GM23338 (cell line): ENCODE measurements at regions not wholly inside any gene's neighbourhood (a gene's known extent, or its start where the extent isn't known, plus 50 kb on each side); places are given as distances from the start of the nearest gene placed in this dataset.

Source experiments
- CREB1 ChIP-seq: fragments of 250-450 bp; sonication (Bioruptor Pico); IDR thresholded peaks from 2 replicates; pipeline ENCODE4 v1.5.0; 2020; ENCODE audit warnings: low read depth, mild to moderate bottlenecking, moderate library complexity
- EZH2 ChIP-seq: fragments of 200-600 bp; sonication (generic); IDR thresholded peaks from one replicate; pipeline ENCODE4 v1.8.0; 2017; ENCODE audit warnings: antibody characterized with exemption, mild to moderate bottlenecking, low read depth; ENCODE audit not compliant: unreplicated experiment
- EZH2phosphoT487 ChIP-seq: fragments of 200-600 bp; sonication (generic); IDR thresholded peaks from one replicate; pipeline ENCODE4 v1.8.1; 2018; ENCODE audit warnings: antibody characterized with exemption; ENCODE audit not compliant: unreplicated experiment
- JUNB ChIP-seq: IDR thresholded peaks from one replicate; pipeline ENCODE4 v1.6.1; 2016; ENCODE audit warnings: antibody characterized with exemption; ENCODE audit not compliant: unreplicated experiment
- NANOG ChIP-seq: IDR thresholded peaks from 2 replicates; pipeline ENCODE4 v1.6.1; 2016; ENCODE audit warnings: antibody characterized with exemption, borderline replicate concordance
- POLR2AphosphoS5 ChIP-seq: IDR thresholded peaks from 2 replicates; pipeline ENCODE4 v1.6.1; 2016; ENCODE audit warnings: antibody characterized with exemption, low read depth
- STAT1 ChIP-seq: IDR thresholded peaks from one replicate; pipeline ENCODE4 v1.6.1; 2016; ENCODE audit warnings: antibody characterized with exemption; ENCODE audit not compliant: unreplicated experiment
- ZNF114 ChIP-seq: fragments of 250-450 bp; sonication (Bioruptor Pico); IDR thresholded peaks from 2 replicates; pipeline ENCODE4 v1.5.0; 2020; ENCODE audit warnings: mild to moderate bottlenecking, moderate library complexity
- ZNF331 ChIP-seq: fragments of 250-450 bp; sonication (Bioruptor Pico); IDR thresholded peaks from 2 replicates; pipeline ENCODE4 v1.5.0; 2020; ENCODE audit warnings: low read depth, mild to moderate bottlenecking, moderate library complexity
- TF ChIP-seq, protein P1 (sequence below): fragments of 250-450 bp; sonication (Bioruptor Pico); IDR thresholded peaks from 2 replicates; pipeline ENCODE4 v1.5.0; 2020; ENCODE audit warnings: mild to moderate bottlenecking, moderate library complexity
- TF ChIP-seq, protein P2 (sequence below): IDR thresholded peaks from 2 replicates; pipeline ENCODE4 v1.6.1; 2016; ENCODE audit warnings: antibody characterized with exemption

DNA sequence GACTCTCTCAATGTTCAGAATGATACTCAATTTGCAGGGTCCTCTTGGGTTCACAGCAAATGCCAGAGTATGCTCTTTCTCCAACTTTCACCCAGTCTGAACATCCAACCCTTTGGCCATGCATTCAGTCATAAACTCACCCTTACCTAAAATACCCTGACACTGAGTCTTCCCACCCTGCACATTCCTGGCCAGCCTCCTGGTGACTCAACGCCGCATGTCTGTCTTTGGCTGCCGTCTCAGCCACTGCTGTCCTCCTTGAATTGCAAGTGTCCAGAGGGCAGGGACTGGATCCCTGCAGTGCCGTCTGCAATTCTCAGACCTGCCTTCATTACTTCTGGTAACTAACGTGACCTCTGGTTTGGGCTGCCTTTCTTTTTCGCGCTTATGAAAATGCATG is 593.4 kb downstream of the QKI start (continued):
- TF ChIP-seq, protein P1, sequence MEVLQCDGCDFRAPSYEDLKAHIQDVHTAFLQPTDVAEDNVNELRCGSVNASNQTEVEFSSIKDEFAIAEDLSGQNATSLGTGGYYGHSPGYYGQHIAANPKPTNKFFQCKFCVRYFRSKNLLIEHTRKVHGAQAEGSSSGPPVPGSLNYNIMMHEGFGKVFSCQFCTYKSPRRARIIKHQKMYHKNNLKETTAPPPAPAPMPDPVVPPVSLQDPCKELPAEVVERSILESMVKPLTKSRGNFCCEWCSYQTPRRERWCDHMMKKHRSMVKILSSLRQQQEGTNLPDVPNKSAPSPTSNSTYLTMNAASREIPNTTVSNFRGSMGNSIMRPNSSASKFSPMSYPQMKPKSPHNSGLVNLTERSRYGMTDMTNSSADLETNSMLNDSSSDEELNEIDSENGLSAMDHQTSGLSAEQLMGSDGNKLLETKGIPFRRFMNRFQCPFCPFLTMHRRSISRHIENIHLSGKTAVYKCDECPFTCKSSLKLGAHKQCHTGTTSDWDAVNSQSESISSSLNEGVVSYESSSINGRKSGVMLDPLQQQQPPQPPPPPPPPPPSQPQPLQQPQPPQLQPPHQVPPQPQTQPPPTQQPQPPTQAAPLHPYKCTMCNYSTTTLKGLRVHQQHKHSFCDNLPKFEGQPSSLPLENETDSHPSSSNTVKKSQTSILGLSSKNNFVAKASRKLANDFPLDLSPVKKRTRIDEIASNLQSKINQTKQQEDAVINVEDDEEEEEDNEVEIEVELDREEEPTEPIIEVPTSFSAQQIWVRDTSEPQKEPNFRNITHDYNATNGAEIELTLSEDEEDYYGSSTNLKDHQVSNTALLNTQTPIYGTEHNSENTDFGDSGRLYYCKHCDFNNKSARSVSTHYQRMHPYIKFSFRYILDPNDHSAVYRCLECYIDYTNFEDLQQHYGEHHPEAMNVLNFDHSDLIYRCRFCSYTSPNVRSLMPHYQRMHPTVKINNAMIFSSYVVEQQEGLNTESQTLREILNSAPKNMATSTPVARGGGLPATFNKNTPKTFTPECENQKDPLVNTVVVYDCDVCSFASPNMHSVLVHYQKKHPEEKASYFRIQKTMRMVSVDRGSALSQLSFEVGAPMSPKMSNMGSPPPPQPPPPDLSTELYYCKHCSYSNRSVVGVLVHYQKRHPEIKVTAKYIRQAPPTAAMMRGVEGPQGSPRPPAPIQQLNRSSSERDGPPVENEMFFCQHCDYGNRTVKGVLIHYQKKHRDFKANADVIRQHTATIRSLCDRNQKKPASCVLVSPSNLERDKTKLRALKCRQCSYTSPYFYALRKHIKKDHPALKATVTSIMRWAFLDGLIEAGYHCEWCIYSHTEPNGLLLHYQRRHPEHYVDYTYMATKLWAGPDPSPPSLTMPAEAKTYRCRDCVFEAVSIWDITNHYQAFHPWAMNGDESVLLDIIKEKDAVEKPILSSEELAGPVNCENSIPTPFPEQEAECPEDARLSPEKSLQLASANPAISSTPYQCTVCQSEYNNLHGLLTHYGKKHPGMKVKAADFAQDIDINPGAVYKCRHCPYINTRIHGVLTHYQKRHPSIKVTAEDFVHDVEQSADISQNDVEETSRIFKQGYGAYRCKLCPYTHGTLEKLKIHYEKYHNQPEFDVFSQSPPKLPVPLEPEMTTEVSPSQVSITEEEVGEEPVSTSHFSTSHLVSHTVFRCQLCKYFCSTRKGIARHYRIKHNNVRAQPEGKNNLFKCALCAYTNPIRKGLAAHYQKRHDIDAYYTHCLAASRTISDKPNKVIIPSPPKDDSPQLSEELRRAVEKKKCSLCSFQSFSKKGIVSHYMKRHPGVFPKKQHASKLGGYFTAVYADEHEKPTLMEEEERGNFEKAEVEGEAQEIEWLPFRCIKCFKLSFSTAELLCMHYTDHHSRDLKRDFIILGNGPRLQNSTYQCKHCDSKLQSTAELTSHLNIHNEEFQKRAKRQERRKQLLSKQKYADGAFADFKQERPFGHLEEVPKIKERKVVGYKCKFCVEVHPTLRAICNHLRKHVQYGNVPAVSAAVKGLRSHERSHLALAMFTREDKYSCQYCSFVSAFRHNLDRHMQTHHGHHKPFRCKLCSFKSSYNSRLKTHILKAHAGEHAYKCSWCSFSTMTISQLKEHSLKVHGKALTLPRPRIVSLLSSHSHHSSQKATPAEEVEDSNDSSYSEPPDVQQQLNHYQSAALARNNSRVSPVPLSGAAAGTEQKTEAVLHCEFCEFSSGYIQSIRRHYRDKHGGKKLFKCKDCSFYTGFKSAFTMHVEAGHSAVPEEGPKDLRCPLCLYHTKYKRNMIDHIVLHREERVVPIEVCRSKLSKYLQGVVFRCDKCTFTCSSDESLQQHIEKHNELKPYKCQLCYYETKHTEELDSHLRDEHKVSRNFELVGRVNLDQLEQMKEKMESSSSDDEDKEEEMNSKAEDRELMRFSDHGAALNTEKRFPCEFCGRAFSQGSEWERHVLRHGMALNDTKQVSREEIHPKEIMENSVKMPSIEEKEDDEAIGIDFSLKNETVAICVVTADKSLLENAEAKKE (CRISPR knock-in tag): no peak
- TF ChIP-seq CREB1 (CRISPR knock-in tag) (no peak), EZH2phosphoT487 (no peak), ZNF114 (CRISPR knock-in tag) (no peak), STAT1 (no peak), EZH2 (no peak), JUNB (no peak), POLR2AphosphoS5 (no peak), NANOG (no peak), ZNF331 (CRISPR knock-in tag) (no peak)
- TF ChIP-seq, protein P2, sequence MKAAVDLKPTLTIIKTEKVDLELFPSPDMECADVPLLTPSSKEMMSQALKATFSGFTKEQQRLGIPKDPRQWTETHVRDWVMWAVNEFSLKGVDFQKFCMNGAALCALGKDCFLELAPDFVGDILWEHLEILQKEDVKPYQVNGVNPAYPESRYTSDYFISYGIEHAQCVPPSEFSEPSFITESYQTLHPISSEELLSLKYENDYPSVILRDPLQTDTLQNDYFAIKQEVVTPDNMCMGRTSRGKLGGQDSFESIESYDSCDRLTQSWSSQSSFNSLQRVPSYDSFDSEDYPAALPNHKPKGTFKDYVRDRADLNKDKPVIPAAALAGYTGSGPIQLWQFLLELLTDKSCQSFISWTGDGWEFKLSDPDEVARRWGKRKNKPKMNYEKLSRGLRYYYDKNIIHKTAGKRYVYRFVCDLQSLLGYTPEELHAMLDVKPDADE: no peak
